ENCODE measurements at regions not wholly inside any gene's neighbourhood (a gene's known extent, or its start where the extent isn't known, plus 50 kb on each side); places are given as distances from the start of the nearest gene placed in this dataset.

- Mint-ChIP-seq H3K4me1 (ENCODE audit: low read depth in 2 of 2) (peaks cover 2 to 4% of the 10 kb centered on the region in 2 donors), H3K27ac (no peak overlapping the region), H3K27me3 (no peaks in the 10 kb centered on the region), H3K4me3 (no peak overlapping the region), H3K9me3 (no peaks in the 10 kb centered on the region), H3K36me3 (ENCODE audit: insufficient read depth) (no peaks in the 10 kb centered on the region)
- DNase-seq, result no peak
- no peak for ATAC-seq (replicated peaks)
Observed at GRCh38 chr3:30510596-30510995, 95.8 kb upstream of the TGFBR2 start.

- Mint-ChIP-seq H3K4me3 (no peak overlapping the region), H3K27ac (no peak overlapping the region), H3K27me3 (no peaks in the 10 kb centered on the region), H3K36me3 (ENCODE audit: insufficient read depth) (no peaks in the 10 kb centered on the region), H3K4me1 (ENCODE audit: low read depth in 2 of 2) (peaks cover 2 to 4% of the 10 kb centered on the region in 2 donors), H3K9me3 (no peaks in the 10 kb centered on the region)
- DNase-seq, result no peak
- ATAC-seq (replicated peaks), result no peak
Observed at GRCh38 chr3:30511524-30512251, 94.7 kb upstream of the TGFBR2 start.

- peaks cover 2 to 4% of the 10 kb centered on the region in 2 donors for H3K4me1 Mint-ChIP-seq (ENCODE audit: low read depth in 2 of 2)
- DNase-seq, result no peak
- no peak overlapping the region for H3K4me3 Mint-ChIP-seq
- H3K36me3 Mint-ChIP-seq (ENCODE audit: insufficient read depth), result no peaks in the 10 kb centered on the region
- no peak overlapping the region for H3K27ac Mint-ChIP-seq
- H3K9me3 Mint-ChIP-seq, result no peaks in the 10 kb centered on the region
- H3K27me3 Mint-ChIP-seq, result no peaks in the 10 kb centered on the region
- ATAC-seq (replicated peaks), result no peak
Observed at GRCh38 chr3:30512576-30512975, 93.8 kb upstream of the TGFBR2 start.

- ATAC-seq (replicated peaks) (no peak), DNase-seq (no peak)
- H3K9me3 Mint-ChIP-seq, result no peaks in the 10 kb centered on the region
- H3K27me3 Mint-ChIP-seq, result no peaks in the 10 kb centered on the region
- peaks cover 2 to 4% of the 10 kb centered on the region in 2 donors for H3K4me1 Mint-ChIP-seq (ENCODE audit: low read depth in 2 of 2)
- H3K4me3 Mint-ChIP-seq, result no peak overlapping the region
- H3K27ac Mint-ChIP-seq, result no peak overlapping the region
- H3K36me3 Mint-ChIP-seq (ENCODE audit: insufficient read depth), result no peaks in the 10 kb centered on the region
Observed at GRCh38 chr3:30513374-30514152, 92.8 kb upstream of the TGFBR2 start.

GRCh38 chr3:30516238-30516637 lies 90.2 kb upstream of the TGFBR2 start:
- ATAC-seq (replicated peaks) (no peak), DNase-seq (no peak)
- H3K36me3 Mint-ChIP-seq (ENCODE audit: insufficient read depth), result no peaks in the 10 kb centered on the region
- H3K27ac Mint-ChIP-seq, result no peak overlapping the region
- H3K4me3 Mint-ChIP-seq, result no peak overlapping the region
- peaks cover 2 to 4% of the 10 kb centered on the region in 2 donors for H3K4me1 Mint-ChIP-seq (ENCODE audit: low read depth in 2 of 2)
- H3K9me3 Mint-ChIP-seq, result no peaks in the 10 kb centered on the region
- no peaks in the 10 kb centered on the region for H3K27me3 Mint-ChIP-seq

GRCh38 chr3:30518181-30518864 lies 88.1 kb upstream of the TGFBR2 start:
- Mint-ChIP-seq H3K4me1 (ENCODE audit: low read depth in 2 of 2) (peaks cover 0 to 4% of the 10 kb centered on the region in 2 donors), H3K36me3 (ENCODE audit: insufficient read depth) (no peaks in the 10 kb centered on the region), H3K4me3 (no peak overlapping the region), H3K9me3 (no peaks in the 10 kb centered on the region), H3K27me3 (no peaks in the 10 kb centered on the region), H3K27ac (no peak overlapping the region)
- no peak for ATAC-seq (replicated peaks)
- DNase-seq, result no peak

GRCh38 chr3:30518872-30519271 lies 87.5 kb upstream of the TGFBR2 start:
- Mint-ChIP-seq H3K36me3 (ENCODE audit: insufficient read depth) (no peaks in the 10 kb centered on the region), H3K27me3 (no peaks in the 10 kb centered on the region), H3K27ac (no peak overlapping the region), H3K9me3 (no peaks in the 10 kb centered on the region), H3K4me1 (ENCODE audit: low read depth in 2 of 2) (peaks cover 0 to 4% of the 10 kb centered on the region in 2 donors), H3K4me3 (no peak overlapping the region)
- no peak for ATAC-seq (replicated peaks)
- no peak for DNase-seq

- Mint-ChIP-seq H3K27ac (no peak overlapping the region), H3K36me3 (ENCODE audit: insufficient read depth) (no peaks in the 10 kb centered on the region), H3K4me3 (no peak overlapping the region), H3K9me3 (no peaks in the 10 kb centered on the region), H3K27me3 (no peaks in the 10 kb centered on the region), H3K4me1 (ENCODE audit: low read depth in 2 of 2) (peaks cover 0 to 1% of the 10 kb centered on the region in 2 donors)
- DNase-seq (no peak), ATAC-seq (replicated peaks) (no peak)
Observed at GRCh38 chr3:30520699-30521098, 85.7 kb upstream of the TGFBR2 start.

- Mint-ChIP-seq H3K27me3 (no peaks in the 10 kb centered on the region), H3K27ac (no peak overlapping the region), H3K9me3 (no peaks in the 10 kb centered on the region), H3K4me1 (ENCODE audit: low read depth in 2 of 2) (peaks cover 0 to 1% of the 10 kb centered on the region in 2 donors), H3K4me3 (no peak overlapping the region), H3K36me3 (ENCODE audit: insufficient read depth) (no peaks in the 10 kb centered on the region)
- DNase-seq (no peak), ATAC-seq (replicated peaks) (no peak)
Observed at GRCh38 chr3:30521156-30521715, 85.2 kb upstream of the TGFBR2 start.

GRCh38 chr3:30522476-30522875 lies 83.9 kb upstream of the TGFBR2 start:
- ATAC-seq (replicated peaks), result no peak
- Mint-ChIP-seq H3K4me3 (no peak overlapping the region), H3K4me1 (ENCODE audit: low read depth in 2 of 2) (peaks cover 0 to 1% of the 10 kb centered on the region in 2 donors)

GRCh38 chr3:30523366-30523765 lies 83.0 kb upstream of the TGFBR2 start:
- Mint-ChIP-seq H3K9me3 (no peaks in the 10 kb centered on the region), H3K4me1 (ENCODE audit: low read depth in 2 of 2) (peaks cover 0 to 1% of the 10 kb centered on the region in 2 donors), H3K4me3 (no peak overlapping the region), H3K27me3 (no peaks in the 10 kb centered on the region), H3K27ac (no peak overlapping the region), H3K36me3 (ENCODE audit: insufficient read depth) (no peaks in the 10 kb centered on the region)
- DNase-seq (no peak), ATAC-seq (replicated peaks) (no peak)

More at GRCh38 chr3:30522476-30522875, 83.9 kb upstream of the TGFBR2 start:
- H3K9me3 Mint-ChIP-seq, result no peaks in the 10 kb centered on the region
- DNase-seq, result no peak
- no peak overlapping the region for H3K27ac Mint-ChIP-seq
- H3K27me3 Mint-ChIP-seq, result no peaks in the 10 kb centered on the region
- no peaks in the 10 kb centered on the region for H3K36me3 Mint-ChIP-seq (ENCODE audit: insufficient read depth)

- Mint-ChIP-seq H3K4me1 (ENCODE audit: low read depth in 2 of 2) (peaks cover 0 to 1% of the 10 kb centered on the region in 2 donors), H3K27ac (no peak overlapping the region), H3K9me3 (no peaks in the 10 kb centered on the region), H3K27me3 (no peaks in the 10 kb centered on the region), H3K36me3 (ENCODE audit: insufficient read depth) (no peaks in the 10 kb centered on the region), H3K4me3 (no peak overlapping the region)
- no peak for DNase-seq
- ATAC-seq (replicated peaks), result no peak
Observed at GRCh38 chr3:30524357-30525040, 81.9 kb upstream of the TGFBR2 start.

- no peak overlapping the region for H3K27ac Mint-ChIP-seq
- H3K9me3 Mint-ChIP-seq, result no peaks in the 10 kb centered on the region
- DNase-seq, result no peak
- peaks cover 0 to 1% of the 10 kb centered on the region in 2 donors for H3K4me1 Mint-ChIP-seq (ENCODE audit: low read depth in 2 of 2)
- no peak for ATAC-seq (replicated peaks)
- no peak overlapping the region for H3K4me3 Mint-ChIP-seq
- no peaks in the 10 kb centered on the region for H3K36me3 Mint-ChIP-seq (ENCODE audit: insufficient read depth)
- no peaks in the 10 kb centered on the region for H3K27me3 Mint-ChIP-seq
Observed at GRCh38 chr3:30526031-30526430, 80.4 kb upstream of the TGFBR2 start.
